Fibroblast of lung (primary cell): ENCODE measurements at regions not wholly inside any gene's neighbourhood (a gene's known extent, or its start where the extent isn't known, plus 50 kb on each side); places are given as distances from the start of the nearest gene placed in this dataset.

Experiments
- EZH2 ChIP-seq: IDR thresholded peaks from 2 replicates; pipeline ENCODE4 v1.5.1; 2012; ENCODE audit warnings: low read length, control low read depth, mild to moderate bottlenecking; ENCODE audit errors: missing control alignments
- TF ChIP-seq, protein P1 (sequence below), 2 donors: IDR thresholded peaks in 1 of 2; conservative IDR thresholded peaks in 1 of 2; 1 replicate in 1 of 2; 2 replicates in 1 of 2; pipeline ENCODE4 v1.5.1; 2011 to 2012; ENCODE audit warnings: low read length in 2 of 2, control low read depth in 1 of 2, inconsistent platforms in 1 of 2, low read depth in 1 of 2, mild to moderate bottlenecking in 1 of 2

DNA sequence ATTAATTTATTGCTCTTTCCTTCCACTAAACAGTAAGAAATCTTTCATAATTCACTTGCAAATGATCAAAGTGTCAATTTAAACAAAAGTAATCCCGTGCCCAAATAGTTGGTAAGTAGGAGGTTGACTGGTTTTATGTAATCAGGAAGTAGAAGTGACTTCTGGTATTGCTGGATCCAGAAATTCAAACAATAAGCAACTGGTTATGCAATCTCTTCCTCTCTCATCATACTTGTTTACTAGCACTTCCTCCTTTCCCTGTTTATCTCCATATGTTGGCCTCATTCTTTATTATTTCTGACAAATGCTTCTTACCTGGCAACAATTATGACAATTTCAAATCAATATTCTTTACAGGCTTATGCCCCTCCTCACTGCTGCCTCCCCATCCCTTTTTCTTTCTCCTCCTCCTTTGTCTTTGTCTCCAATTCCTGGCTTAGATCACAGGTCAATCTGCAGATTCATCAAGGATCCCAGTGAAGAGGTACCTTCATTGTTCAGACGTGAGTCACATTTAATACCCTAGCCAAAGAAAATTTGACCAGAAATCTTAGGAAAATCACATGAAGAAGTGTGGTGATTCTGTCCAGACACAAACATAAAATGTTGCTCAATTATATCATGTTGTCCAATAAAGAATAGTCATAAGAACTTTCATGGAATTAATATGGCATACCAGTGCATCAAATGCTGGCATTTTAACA lies 323.2 kb upstream of the PCDH7 start:
- TF ChIP-seq, protein P1, sequence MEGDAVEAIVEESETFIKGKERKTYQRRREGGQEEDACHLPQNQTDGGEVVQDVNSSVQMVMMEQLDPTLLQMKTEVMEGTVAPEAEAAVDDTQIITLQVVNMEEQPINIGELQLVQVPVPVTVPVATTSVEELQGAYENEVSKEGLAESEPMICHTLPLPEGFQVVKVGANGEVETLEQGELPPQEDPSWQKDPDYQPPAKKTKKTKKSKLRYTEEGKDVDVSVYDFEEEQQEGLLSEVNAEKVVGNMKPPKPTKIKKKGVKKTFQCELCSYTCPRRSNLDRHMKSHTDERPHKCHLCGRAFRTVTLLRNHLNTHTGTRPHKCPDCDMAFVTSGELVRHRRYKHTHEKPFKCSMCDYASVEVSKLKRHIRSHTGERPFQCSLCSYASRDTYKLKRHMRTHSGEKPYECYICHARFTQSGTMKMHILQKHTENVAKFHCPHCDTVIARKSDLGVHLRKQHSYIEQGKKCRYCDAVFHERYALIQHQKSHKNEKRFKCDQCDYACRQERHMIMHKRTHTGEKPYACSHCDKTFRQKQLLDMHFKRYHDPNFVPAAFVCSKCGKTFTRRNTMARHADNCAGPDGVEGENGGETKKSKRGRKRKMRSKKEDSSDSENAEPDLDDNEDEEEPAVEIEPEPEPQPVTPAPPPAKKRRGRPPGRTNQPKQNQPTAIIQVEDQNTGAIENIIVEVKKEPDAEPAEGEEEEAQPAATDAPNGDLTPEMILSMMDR (conservative IDR thresholded peaks at IDR 0.05 in 1 of 2, IDR thresholded peaks at IDR 0.05 in 1 of 2; ENCODE audit: low read depth in 1 of 2, low read length in 2 of 2), result no peak
- no peak for TF ChIP-seq EZH2
